Pancreas (tissue), 10 donors: ENCODE measurements at regions not wholly inside any gene's neighbourhood (a gene's known extent, or its start where the extent isn't known, plus 50 kb on each side); places are given as distances from the start of the nearest gene placed in this dataset.

Experiments
- ATAC-seq, 4 donors: fragments of 200-7000 bp; cut with Tn5 transposase; one replicate each; pipeline versions ENCODE4 v1.8.0 to v1.9.1; 2020; ENCODE audit warnings: mild to moderate bottlenecking in 4 of 4, moderate library complexity in 4 of 4
- DNase-seq, 6 donors: peaks; one replicate each; pipeline ENCODE4 v3.0.0-alpha.2; 2020
- FAIRE-seq: peaks from 2 replicates; lab custom pipeline; 2012; peaks lifted over from hg19 to GRCh38; lab: Jason Lieb, UNC
- H3K27ac ChIP-seq, 4 donors: fragments of 200-600 bp; sonication (generic); 1 replicate in 3 of 4; 2 replicates in 1 of 4; pipeline versions ENCODE4 v1.5.0 to v1.8.0; 2020
- H3K27me3 ChIP-seq, 4 donors: fragments of 200-600 bp; one replicate each; pipeline ENCODE4 v1.8.0; 2021
- H3K36me3 ChIP-seq, 3 donors: fragments of 200-600 bp; sonication (generic) in 1 of 3; one replicate each; pipeline versions ENCODE4 v1.5.0 to v1.8.0; 2020 to 2021
- H3K4me1 ChIP-seq, 3 donors: fragments of 200-600 bp; one replicate each; pipeline ENCODE4 v1.8.0; 2021
- H3K4me3 ChIP-seq, 4 donors: fragments of 200-600 bp; sonication (generic) in 2 of 4; one replicate each; pipeline versions ENCODE4 v1.5.0 to v1.8.0; 2020 to 2021
- H3K9me3 ChIP-seq, 4 donors: fragments of 200-600 bp; one replicate each; pipeline ENCODE4 v1.8.0; 2021
- CTCF ChIP-seq, 4 donors: fragments of 200-600 bp; sonication (generic) in 3 of 4; IDR thresholded peaks; one replicate each; pipeline versions ENCODE4 v1.5.0 to v1.8.0; 2021; ENCODE audit warnings: antibody characterized with exemption in 4 of 4
- WGBS, 2 donors: extraction: QIAGEN DNeasy Blood & Tissue Kit; methylation state at CpG; one replicate each; pipeline ENCODE4 v1.1.7; 2013; 5-methylcytosine and 5-hydroxymethylcytosine counted together
- intact Hi-C, 3 donors: fragments of 100-400 bp; cut with DNase I; formaldehyde crosslinking; loops; one replicate each; pipeline versions ENCODE4 v1.11.1 to v1.14.2; 2022
- donor health status: healthy with polysubstance abuse.
- donor health status: DM: no; HTN: no; CAD: no; lungs with moderate emphysema.
- donor health status: DM: no; HTN: no; CAD: no.
- donor health status: control.
- donor health status: control.
- donor health status: Bipolar disorder and iron deficiency.
- donor health status: DM: yes; HTN: yes; CAD: no.
- donor health status: DM: no; HTN: no; CAD: no.
- donor health status: DM: no; HTN: no; CAD: no.
- donor health status: DM: yes; HTN: yes; CAD: no.

GRCh38 chr19:31499281-31500196, 150.3 kb upstream of the TSHZ3 start:
- WGBS, 2 donors = 73 to 77% methylated on average over 8 of the region's 8 CpGs
- no peak overlapping the region for H3K27ac ChIP-seq
- intact Hi-C loops = no loop called here
- H3K4me3 ChIP-seq = no peak overlapping the region
- H3K27me3 ChIP-seq = no peaks in the 10 kb centered on the region
- no peak for FAIRE-seq
- H3K4me1 ChIP-seq = no peaks in the 10 kb centered on the region
- no peak for ATAC-seq
- TF ChIP-seq CTCF (IDR thresholded peaks at IDR 0.05) = no peak
- no peaks in the 10 kb centered on the region for H3K9me3 ChIP-seq
- DNase-seq = no peak
- H3K36me3 ChIP-seq = no peaks in the 10 kb centered on the region

- intact Hi-C loops = no loop called here
- Histone ChIP-seq H3K9me3 (no peaks in the 10 kb centered on the region), H3K36me3 (no peaks in the 10 kb centered on the region), H3K27me3 (no peaks in the 10 kb centered on the region), H3K27ac (no peak overlapping the region), H3K4me1 (no peaks in the 10 kb centered on the region), H3K4me3 (no peak overlapping the region)
- no peak for ATAC-seq
- no peak for TF ChIP-seq CTCF (IDR thresholded peaks at IDR 0.05)
- 65 to 78% methylated on average over 8 of the region's 8 CpGs for WGBS, 2 donors
- DNase-seq = no peak
- FAIRE-seq = no peak
These were observed 151.1 kb upstream of the TSHZ3 start for GRCh38 chr19:31500197-31500830.

GRCh38 chr19:31500946-31501345, 151.7 kb upstream of the TSHZ3 start:
- intact Hi-C loops = no loop called here
- WGBS, 2 donors = 76 to 84% methylated on average over 11 of the region's 11 CpGs
- Histone ChIP-seq H3K4me1 (no peaks in the 10 kb centered on the region), H3K9me3 (no peaks in the 10 kb centered on the region), H3K4me3 (no peak overlapping the region), H3K36me3 (no peaks in the 10 kb centered on the region), H3K27ac (no peak overlapping the region), H3K27me3 (no peaks in the 10 kb centered on the region)
- FAIRE-seq (no peak), DNase-seq (no peak), ATAC-seq (no peak)
- no peak for TF ChIP-seq CTCF (IDR thresholded peaks at IDR 0.05)

- Histone ChIP-seq H3K4me1 (no peaks in the 10 kb centered on the region), H3K4me3 (no peak overlapping the region), H3K27me3 (no peaks in the 10 kb centered on the region), H3K36me3 (no peaks in the 10 kb centered on the region), H3K9me3 (no peaks in the 10 kb centered on the region), H3K27ac (no peak overlapping the region)
- intact Hi-C loops = no loop called here
- DNase-seq (no peak), ATAC-seq (no peak), FAIRE-seq (no peak)
- 57 to 74% methylated on average over 4 of the region's 4 CpGs for WGBS, 2 donors
- no peak for TF ChIP-seq CTCF (IDR thresholded peaks at IDR 0.05)
These were observed 152.4 kb upstream of the TSHZ3 start for GRCh38 chr19:31501427-31502195.
